ENCODE measurements at regions not wholly inside any gene's neighbourhood (a gene's known extent, or its start where the extent isn't known, plus 50 kb on each side); places are given as distances from the start of the nearest gene placed in this dataset.

DNA sequence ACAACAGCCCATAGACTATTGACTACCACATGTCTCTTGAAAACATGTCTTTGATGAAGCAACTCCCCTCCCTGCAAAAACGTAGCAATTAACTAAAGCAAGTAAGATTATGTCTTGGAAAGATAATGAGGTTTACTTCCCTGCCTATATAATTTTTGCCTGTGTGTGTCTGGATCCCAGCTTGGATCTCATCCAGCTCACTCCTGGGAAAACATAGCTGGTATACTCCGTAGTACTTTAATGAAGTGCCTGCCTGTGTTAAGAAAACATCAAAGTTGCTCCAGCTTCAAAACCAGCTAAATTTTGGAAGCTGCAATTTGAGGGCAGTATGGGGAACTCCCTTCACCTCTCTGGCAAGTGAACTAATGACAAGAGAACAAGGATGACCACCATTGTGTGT, 182.6 kb upstream of the C9orf72 start:
- DNase-seq (ENCODE audit: low read depth, low spot score) (no peak), FAIRE-seq (no peak)
- no peak overlapping the region for H3K4me3 ChIP-seq (ENCODE audit: control insufficient read depth in 2 of 3, extremely low read depth in 1 of 3, insufficient read depth in 2 of 3, low read depth in 1 of 3, low read length in 3 of 3)
- no peak overlapping the region for H3K9ac ChIP-seq (ENCODE audit: control insufficient read depth, extremely low read depth, insufficient read depth, low read length)
- no peak for TF ChIP-seq CTCF (optimal IDR thresholded peaks at IDR 0.05 in 1 of 3, IDR thresholded peaks at IDR 0.05 in 1 of 3, conservative IDR thresholded peaks at IDR 0.05 in 1 of 3; ENCODE audit: extremely low read depth in 1 of 3, insufficient read depth in 2 of 3, low read length in 3 of 3)
- TF ChIP-seq EZH2 (IDR thresholded peaks at IDR 0.05; ENCODE audit: low read length) = no peak
- H3K27ac ChIP-seq (ENCODE audit: control insufficient read depth, insufficient read depth, low read length) = no peak overlapping the region
- no peaks in the 10 kb centered on the region for H4K20me1 ChIP-seq (ENCODE audit: control insufficient read depth, extremely low read depth, insufficient read depth, low read length)
- dilution Hi-C loops (cut with MboI; ENCODE audit: extremely low pct_ligation_motif_present, low sequenced_read_pairs) = no loop called here
- no peak overlapping the region for H2AFZ ChIP-seq (ENCODE audit: control insufficient read depth, low read length)
- H3K9me1 ChIP-seq (ENCODE audit: control insufficient read depth, extremely low read depth, insufficient read depth, low read length) = no peaks in the 10 kb centered on the region
- no peaks in the 10 kb centered on the region for H3K36me3 ChIP-seq (ENCODE audit: control insufficient read depth in 2 of 2, extremely low read depth in 1 of 2, insufficient read depth in 2 of 2, low read length in 2 of 2)
- H3K9me3 ChIP-seq (ENCODE audit: control insufficient read depth, low read depth, low read length) = no peaks in the 10 kb centered on the region
- H3K27me3 ChIP-seq (ENCODE audit: control insufficient read depth, extremely low read depth, insufficient read depth, low read length) = no peaks in the 10 kb centered on the region
- no peak overlapping the region for H3K4me2 ChIP-seq (ENCODE audit: control insufficient read depth, extremely low read depth, insufficient read depth, low read depth, low read length)
- H3K79me2 ChIP-seq (ENCODE audit: control insufficient read depth, insufficient read depth, low read length) = no peaks in the 10 kb centered on the region
- no peaks in the 10 kb centered on the region for H3K4me1 ChIP-seq (ENCODE audit: control insufficient read depth, extremely low read depth, insufficient read depth, low read length)

- Histone ChIP-seq H2AFZ (ENCODE audit: control insufficient read depth, low read length) (no peak overlapping the region), H4K20me1 (ENCODE audit: control insufficient read depth, extremely low read depth, insufficient read depth, low read length) (no peaks in the 10 kb centered on the region), H3K4me1 (ENCODE audit: control insufficient read depth, extremely low read depth, insufficient read depth, low read length) (no peaks in the 10 kb centered on the region), H3K9me3 (ENCODE audit: control insufficient read depth, low read depth, low read length) (no peaks in the 10 kb centered on the region), H3K27ac (ENCODE audit: control insufficient read depth, insufficient read depth, low read length) (no peak overlapping the region), H3K27me3 (ENCODE audit: control insufficient read depth, extremely low read depth, insufficient read depth, low read length) (no peaks in the 10 kb centered on the region), H3K79me2 (ENCODE audit: control insufficient read depth, insufficient read depth, low read length) (no peaks in the 10 kb centered on the region), H3K4me3 (ENCODE audit: control insufficient read depth in 2 of 3, extremely low read depth in 1 of 3, insufficient read depth in 2 of 3, low read depth in 1 of 3, low read length in 3 of 3) (no peak overlapping the region), H3K9ac (ENCODE audit: control insufficient read depth, extremely low read depth, insufficient read depth, low read length) (no peak overlapping the region), H3K9me1 (ENCODE audit: control insufficient read depth, extremely low read depth, insufficient read depth, low read length) (no peaks in the 10 kb centered on the region), H3K36me3 (ENCODE audit: control insufficient read depth in 2 of 2, extremely low read depth in 1 of 2, insufficient read depth in 2 of 2, low read length in 2 of 2) (no peaks in the 10 kb centered on the region), H3K4me2 (ENCODE audit: control insufficient read depth, extremely low read depth, insufficient read depth, low read depth, low read length) (no peak overlapping the region)
- DNase-seq (ENCODE audit: low read depth, low spot score) (no peak), FAIRE-seq (no peak)
- dilution Hi-C loops (cut with MboI; ENCODE audit: extremely low pct_ligation_motif_present, low sequenced_read_pairs) = no loop called here
- no peak for TF ChIP-seq EZH2 (IDR thresholded peaks at IDR 0.05; ENCODE audit: low read length)
- TF ChIP-seq CTCF (optimal IDR thresholded peaks at IDR 0.05 in 1 of 3, IDR thresholded peaks at IDR 0.05 in 1 of 3, conservative IDR thresholded peaks at IDR 0.05 in 1 of 3; ENCODE audit: extremely low read depth in 1 of 3, insufficient read depth in 2 of 3, low read length in 3 of 3) = no peak
Observed at GRCh38 chr9:27756418-27756817, 183.1 kb upstream of the C9orf72 start.

Measured in keratinocyte (primary cell).